HG03342 (cell line): ENCODE measurements at regions not wholly inside any gene's neighbourhood (a gene's known extent, or its start where the extent isn't known, plus 50 kb on each side); places are given as distances from the start of the nearest gene placed in this dataset.
"Not testable (repeated sequence)": the region's sequence is repeated elsewhere in the genome, so short reads cannot be mapped to it uniquely, and the experiment has no call there.

ENCODE experiments used
- ATAC-seq: cut with Tn5 transposase; IDR thresholded peaks from one replicate; pipeline ENCODE4 v1.9.1; 2021; ENCODE audit warnings: mild to moderate bottlenecking, moderate library complexity; ENCODE audit not compliant: unreplicated experiment

DNA sequence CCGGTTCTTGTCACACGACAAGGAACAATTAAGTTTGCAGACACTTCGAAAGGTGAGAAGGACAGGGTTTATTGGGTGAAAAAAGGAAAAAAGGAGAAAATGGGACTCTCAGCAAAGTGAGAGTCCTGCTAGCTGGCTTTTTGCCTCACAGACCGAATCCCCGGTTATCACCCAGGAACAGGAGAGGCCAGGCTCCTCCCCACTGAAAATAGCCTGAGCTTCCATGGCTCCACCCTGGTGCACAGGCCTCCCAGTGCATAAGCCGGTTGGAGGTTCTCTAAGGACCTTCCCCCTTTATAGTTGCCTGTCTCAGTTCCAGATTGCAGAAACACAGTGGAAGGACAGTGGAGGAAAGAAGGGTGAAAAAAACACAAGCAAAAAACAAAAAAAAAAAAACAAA, 571.7 kb downstream of the KCTD12 start:
- no peak for ATAC-seq

GRCh38 chr13:76307142-76307541, 579.1 kb downstream of the KCTD12 start:
- no peak for ATAC-seq

DNA sequence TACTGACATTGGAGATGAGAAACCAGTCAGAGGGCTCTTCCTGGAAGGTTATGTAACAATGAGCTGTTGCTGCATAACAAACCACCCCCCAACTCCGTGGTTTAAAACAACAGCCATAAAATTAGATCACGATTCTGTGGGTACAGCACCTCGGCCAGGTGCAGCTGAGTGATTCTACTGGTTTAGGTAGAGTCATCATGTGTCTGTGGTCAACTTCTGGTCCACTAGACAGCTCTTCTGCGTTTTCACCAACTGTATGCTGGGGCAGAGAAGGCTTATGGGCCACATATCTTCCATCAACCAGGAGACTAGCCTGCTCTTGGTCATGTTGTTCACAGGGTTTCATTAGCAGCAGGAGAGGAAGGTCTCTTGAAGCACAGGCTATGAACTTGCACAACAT, 585.5 kb downstream of the KCTD12 start:
- ATAC-seq: no peak

DNA sequence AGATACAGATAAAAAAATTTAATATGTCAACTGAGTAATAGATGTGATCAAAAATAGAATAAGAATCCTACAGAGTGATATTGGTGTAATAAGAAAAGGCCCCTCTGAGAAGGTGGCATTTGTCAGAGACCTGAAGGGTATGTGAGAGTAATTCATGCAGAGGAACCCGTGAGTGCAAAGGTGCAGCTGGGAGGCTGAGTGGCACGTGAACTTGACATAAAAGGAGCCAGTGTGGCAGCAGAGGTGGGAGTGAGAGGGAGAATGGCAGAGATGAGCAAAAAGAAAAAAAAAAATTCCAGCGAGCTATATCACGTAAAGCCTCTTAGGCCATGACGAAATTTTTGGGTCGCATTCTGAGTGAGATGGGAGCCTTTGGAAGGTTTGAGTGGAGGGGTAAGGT, 588.9 kb downstream of the KCTD12 start:
- ATAC-seq: no peak

- ATAC-seq: no peak
Measured at GRCh38 chr13:76296751-76297150, 589.5 kb downstream of the KCTD12 start.

- not testable (repeated sequence) for ATAC-seq
Measured at GRCh38 chr13:76295020-76295419, 591.2 kb downstream of the KCTD12 start.

DNA sequence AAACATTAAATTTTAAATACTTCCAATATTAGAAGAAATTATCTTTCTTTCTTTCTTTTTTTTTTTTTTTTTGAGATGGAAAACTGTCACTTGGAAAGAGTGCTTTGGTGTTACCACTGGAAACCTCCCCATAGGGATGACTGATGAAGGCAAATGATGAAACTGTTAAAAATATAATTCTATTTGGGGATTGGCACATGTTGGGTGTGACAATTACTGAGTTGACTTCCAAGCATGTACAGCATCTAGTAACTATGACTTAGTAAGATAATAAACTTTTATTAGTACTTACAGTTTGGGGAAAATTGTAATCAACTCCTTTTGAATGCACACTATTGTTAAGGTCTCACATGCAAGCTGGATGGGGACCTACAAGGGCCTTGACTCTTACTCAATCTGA, 592.5 kb downstream of the KCTD12 start:
- ATAC-seq: no peak

DNA sequence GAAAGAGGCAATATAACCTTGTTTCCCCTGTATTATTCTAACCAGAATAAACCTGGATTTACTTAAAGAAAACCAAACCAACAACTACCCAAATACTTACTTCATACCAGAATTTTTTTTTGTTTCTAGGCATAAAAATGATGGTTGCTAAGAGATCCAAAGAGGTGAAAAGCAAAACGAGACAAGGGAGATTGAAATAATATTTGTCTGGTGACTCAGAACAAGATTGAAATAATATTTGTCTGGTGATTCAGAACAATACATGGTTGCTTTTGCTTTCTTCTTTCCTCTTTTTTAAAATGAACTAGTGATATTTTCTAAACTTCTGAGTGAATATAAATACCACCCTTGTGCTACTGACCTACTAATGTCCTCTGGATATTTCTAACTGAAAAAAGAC, 592.9 kb downstream of the KCTD12 start:
- ATAC-seq: no peak

- ATAC-seq: no peak
Measured at GRCh38 chr13:76292726-76293125, 593.5 kb downstream of the KCTD12 start.

GRCh38 chr13:76292031-76292430, 594.2 kb downstream of the KCTD12 start:
- ATAC-seq: no peak

DNA sequence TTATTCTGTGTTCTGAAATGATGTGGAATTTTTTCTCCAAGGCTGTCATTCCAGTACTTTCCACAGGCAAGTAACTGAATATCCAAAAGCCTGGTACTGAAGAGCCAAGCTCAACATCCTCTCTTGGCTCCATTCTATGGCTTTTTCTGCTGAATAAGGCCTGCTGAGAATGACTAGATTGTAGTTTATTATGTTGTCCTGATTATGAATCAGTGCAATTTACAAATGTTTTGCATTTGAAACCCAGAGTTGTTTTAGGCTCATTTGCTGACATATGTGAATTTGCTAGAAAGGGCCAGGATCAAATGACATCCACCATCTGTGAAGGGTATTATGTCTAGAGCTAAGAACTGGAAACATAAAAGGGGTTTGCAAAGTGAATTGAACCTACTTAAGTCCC, 596.6 kb downstream of the KCTD12 start:
- ATAC-seq: no peak

GRCh38 chr13:76286178-76286577, 600.0 kb downstream of the KCTD12 start:
- ATAC-seq: no peak

GRCh38 chr13:76285463-76285862, 600.7 kb downstream of the KCTD12 start:
- no peak for ATAC-seq

DNA sequence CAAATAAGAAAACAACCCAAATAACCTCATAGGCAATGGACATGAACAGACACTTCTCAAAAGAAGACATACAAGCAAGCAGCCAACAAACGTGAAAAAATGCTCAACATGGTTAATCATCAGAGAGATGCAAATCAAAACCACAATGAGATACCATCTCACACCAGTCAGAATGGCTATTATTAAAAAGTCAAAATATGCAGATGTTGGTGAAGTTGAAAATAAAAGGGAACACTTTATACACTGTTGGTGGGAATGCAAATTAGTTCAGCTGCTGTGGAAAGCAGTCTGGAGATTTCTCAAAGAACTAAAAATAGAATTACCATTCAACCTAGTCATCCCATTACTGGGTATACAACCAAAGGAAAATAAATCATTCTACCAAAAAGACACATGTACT, 606.4 kb downstream of the KCTD12 start:
- ATAC-seq: not testable (repeated sequence)

GRCh38 chr13:76271728-76272232, 614.4 kb downstream of the KCTD12 start:
- no peak for ATAC-seq

GRCh38 chr13:76268307-76268706, 617.9 kb downstream of the KCTD12 start:
- not testable (repeated sequence) for ATAC-seq

GRCh38 chr13:76267216-76267615, 619.0 kb downstream of the KCTD12 start:
- no peak for ATAC-seq

GRCh38 chr13:76266561-76266960, 619.6 kb downstream of the KCTD12 start:
- ATAC-seq: no peak

GRCh38 chr13:76250211-76250610, 614.1 kb downstream of the LMO7 start:
- no peak for ATAC-seq

- no peak for ATAC-seq
Measured at GRCh38 chr13:76245920-76246319, 609.8 kb downstream of the LMO7 start.

- ATAC-seq: no peak
Measured at GRCh38 chr13:76245211-76245610, 609.1 kb downstream of the LMO7 start.

DNA sequence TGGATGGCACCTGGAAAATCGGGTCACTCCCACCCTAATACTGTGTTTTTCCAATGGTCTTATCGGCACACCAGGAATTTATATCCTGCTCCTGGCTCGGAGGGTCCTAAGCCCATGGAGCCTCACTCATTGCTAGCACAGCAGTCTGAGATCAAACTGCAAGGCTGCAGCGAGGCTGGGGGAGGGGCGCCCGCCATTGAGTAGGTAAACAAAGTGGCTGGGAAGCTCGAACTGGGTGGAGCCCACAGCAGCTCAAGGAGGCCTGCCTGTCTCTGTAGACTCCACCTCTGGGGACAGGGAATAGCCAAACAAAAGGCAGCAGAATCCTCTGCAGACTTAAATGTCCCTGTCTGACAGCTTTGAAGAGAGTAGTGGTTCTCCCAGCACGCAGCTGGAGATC, 607.0 kb downstream of the LMO7 start:
- not testable (repeated sequence) for ATAC-seq

- ATAC-seq: no peak
Measured at GRCh38 chr13:76239031-76239680, 603.0 kb downstream of the LMO7 start.
